IMR-90 (cell line): ENCODE measurements at regions not wholly inside any gene's neighbourhood (a gene's known extent, or its start where the extent isn't known, plus 50 kb on each side); places are given as distances from the start of the nearest gene placed in this dataset.
A peak's percentile ranks its signal among the peaks of the same experiment; 100 is the strongest.

Experiments used
- ATAC-seq: fragments of 200-7000 bp; cut with Tn5 transposase; 2 replicates; pipeline ENCODE4 v1.9.1; 2020; ENCODE audit warnings: low read depth, mild to moderate bottlenecking, moderate library complexity
- BruUV-seq: library from RNA; stranded (reverse); fragments of 400-500 nt; replicated peaks from 2 replicates; lab custom pipeline; 2021; lab: Mats Ljungman, UMichigan
- CTCF ChIA-PET: fragments of 300-600 bp; formaldehyde crosslinking; extraction: SDS; loops from one replicate; lab custom pipeline; 2021; ENCODE audit warnings: antibody characterized with exemption; lab: Yijun Ruan, JAX
- POLR2A ChIA-PET: fragments of 300-600 bp; sonication (Branson Sonifier 250); formaldehyde crosslinking; loops from one replicate; lab custom pipeline; 2022; ENCODE audit warnings: antibody characterized with exemption; ENCODE audit not compliant: unreplicated experiment; lab: Charles Lee
- DNase-seq: peaks from one replicate; pipeline ENCODE4 v3.0.0; 2013
- H2AFZ ChIP-seq: replicated peaks from 2 replicates; pipeline ENCODE3; 2013; ENCODE audit warnings: low read length, mild to moderate bottlenecking; ENCODE audit not compliant: poor library complexity
- H2AK5ac ChIP-seq: 2 replicates; pipeline ENCODE4 v1.6.1; 2013; ENCODE audit warnings: low read depth, low read length, inconsistent platforms
- H2AK9ac ChIP-seq: replicated peaks from 2 replicates; pipeline ENCODE3; 2013; ENCODE audit warnings: mild to moderate bottlenecking, low read depth, low read length, moderate library complexity; ENCODE audit not compliant: poor library complexity
- H2BK120ac ChIP-seq: 2 replicates; pipeline ENCODE4 v1.6.1; 2013; ENCODE audit warnings: low read depth, low read length, inconsistent platforms
- H2BK15ac ChIP-seq: 3 replicates; pipeline ENCODE4 v1.6.1; 2013; ENCODE audit warnings: low read depth, low read length, inconsistent platforms
- H2BK20ac ChIP-seq: 2 replicates; pipeline ENCODE4 v1.6.1; 2013; ENCODE audit warnings: low read depth, mild to moderate bottlenecking, inconsistent platforms, low read length, moderate library complexity
- H2BK5ac ChIP-seq: 2 replicates; pipeline ENCODE4 v1.6.1; 2013; ENCODE audit warnings: mild to moderate bottlenecking, low read depth, low read length, inconsistent platforms; ENCODE audit not compliant: poor library complexity, severe bottlenecking
- H3K14ac ChIP-seq: replicated peaks from 2 replicates; pipeline ENCODE4 v1.6.1; 2013; ENCODE audit warnings: low read depth, low read length, inconsistent platforms
- H3K18ac ChIP-seq: 2 replicates; pipeline ENCODE4 v1.6.1; 2013; ENCODE audit warnings: low read depth, low read length, control low read depth
- H3K23ac ChIP-seq: 2 replicates; pipeline ENCODE4 v1.6.1; 2013; ENCODE audit warnings: low read depth, low read length, inconsistent platforms
- H3K27ac ChIP-seq: 2 replicates; pipeline ENCODE4 v1.5.1; 2013; ENCODE audit warnings: mild to moderate bottlenecking, control low read depth, low read length; ENCODE audit not compliant: insufficient read depth
- H3K27me3 ChIP-seq: 2 replicates; pipeline ENCODE4 v1.6.1; 2013; ENCODE audit warnings: low read length; ENCODE audit not compliant: control insufficient read depth, insufficient read depth
- H3K36me3 ChIP-seq: 2 replicates; pipeline ENCODE4 v1.6.1; 2013; ENCODE audit warnings: low read length, mixed read lengths; ENCODE audit not compliant: control insufficient read depth, insufficient read depth
- H3K4ac ChIP-seq: 2 replicates; pipeline ENCODE4 v1.6.1; 2013; ENCODE audit warnings: low read depth, low read length, inconsistent platforms
- H3K4me1 ChIP-seq: 2 replicates; pipeline ENCODE4 v1.6.1; 2013; ENCODE audit warnings: low read length, mixed read lengths; ENCODE audit not compliant: control insufficient read depth, insufficient read depth
- H3K4me2 ChIP-seq: 2 replicates; pipeline ENCODE4 v1.6.1; 2013; ENCODE audit warnings: low read depth, mild to moderate bottlenecking, control low read depth, low read length, moderate library complexity
- H3K4me3 ChIP-seq: 2 replicates; pipeline ENCODE4 v1.5.1; 2013; ENCODE audit warnings: low read depth, mild to moderate bottlenecking, control low read depth, low read length, moderate library complexity; ENCODE audit not compliant: insufficient read depth
- H3K56ac ChIP-seq: 2 replicates; pipeline ENCODE4 v1.6.1; 2013; ENCODE audit warnings: low read length, inconsistent platforms; ENCODE audit not compliant: insufficient read depth; ENCODE audit errors: extremely low read depth
- H3K79me1 ChIP-seq, 2 experiments: 2 replicates each; pipeline ENCODE4 v1.6.1; 2013; ENCODE audit warnings: low read length in 2 of 2, inconsistent platforms in 1 of 2, low read depth in 1 of 2
- H3K9ac ChIP-seq: 2 replicates; pipeline ENCODE4 v1.6.1; 2013; ENCODE audit warnings: low read depth, low read length, control low read depth
- H3K9me1 ChIP-seq: 2 replicates; pipeline ENCODE4 v1.6.1; 2013; ENCODE audit warnings: low read length, inconsistent platforms; ENCODE audit not compliant: insufficient read depth
- H3K9me3 ChIP-seq: 2 replicates; pipeline ENCODE4 v1.6.1; 2013; ENCODE audit warnings: low read length; ENCODE audit not compliant: control insufficient read depth, insufficient read depth
- H4K20me1 ChIP-seq: 2 replicates; pipeline ENCODE4 v1.6.1; 2013; ENCODE audit warnings: low read length, inconsistent platforms; ENCODE audit not compliant: insufficient read depth
- H4K5ac ChIP-seq: 2 replicates; pipeline ENCODE4 v1.6.1; 2013; ENCODE audit warnings: mild to moderate bottlenecking, low read depth, low read length, control low read depth
- H4K8ac ChIP-seq, 2 experiments: 2 replicates each; pipeline ENCODE4 v1.6.1; 2013; ENCODE audit warnings: low read depth in 2 of 2, low read length in 2 of 2, control low read depth in 1 of 2, inconsistent platforms in 1 of 2
- H4K91ac ChIP-seq: 2 replicates; pipeline ENCODE4 v1.6.1; 2013; ENCODE audit warnings: low read depth, low read length, inconsistent platforms; ENCODE audit not compliant: insufficient read depth
- CEBPB ChIP-seq: IDR thresholded peaks from 2 replicates; pipeline ENCODE4 v1.6.1; 2012; ENCODE audit warnings: low read depth, low read length, improper control_type of control experiment
- NFE2L2 ChIP-seq: fragments of 150-350 bp; IDR thresholded peaks from 2 replicates; pipeline ENCODE4 v1.6.1; 2016; ENCODE audit warnings: low read depth, mild to moderate bottlenecking, low read length
- RAD21 ChIP-seq: IDR thresholded peaks from 2 replicates; pipeline ENCODE4 v1.6.1; 2012; ENCODE audit warnings: low read length, improper control_type of control experiment
- RFX5 ChIP-seq: IDR thresholded peaks from 2 replicates; pipeline ENCODE4 v1.8.0; 2012; ENCODE audit warnings: low read depth, mild to moderate bottlenecking, low read length, moderate library complexity
- dilution Hi-C: fragments of 300-500 bp; cut with HindIII; formaldehyde crosslinking; loops from one replicate; pipeline ENCODE4 v1.14.3; 2018; ENCODE audit warnings: low sequenced_read_pairs; ENCODE audit not compliant: unreplicated experiment
- in situ Hi-C: fragments of 300-500 bp; cut with MboI; formaldehyde crosslinking; loops from 3 replicates; pipeline ENCODE4 v1.14.3; 2019; ENCODE audit warnings: low sequenced_read_pairs, inconsistent platforms, mixed read lengths
- intact Hi-C: fragments of 100-400 bp; cut with micrococcal nuclease; formaldehyde crosslinking; loops from 2 replicates; pipeline ENCODE4 v1.10.0; 2022

GRCh38 chr4:114251020-114251419 lies 271.6 kb upstream of the ARSJ start:
- Histone ChIP-seq H3K9ac (no peak overlapping the region), H2BK15ac (no peak overlapping the region), H3K4me1 (peaks cover 10% of the 10 kb centered on the region), H2BK20ac (peak overlapping the region; percentile 4; the same call in 1 of the 2 replicates), H3K18ac (no peak overlapping the region; the same call in 1 of the 2 replicates), H3K4me2 (no peak overlapping the region), H3K79me1 (0 out of 4 replicates have a peak, but pooled peaks cover 0 to 5% of the 10 kb centered on the region in 2 experiments), H4K8ac (peak overlapping the region in 1 of 2 experiments; percentile 42; a peak in 2 of 4 replicates), H3K27me3 (no peaks in the 10 kb centered on the region), H4K5ac (no peak overlapping the region), H3K27ac (peak overlapping the region; percentile 54; the same call in 1 of the 2 replicates), H3K4ac (no peak overlapping the region), H3K9me3 (no peaks in the 10 kb centered on the region; the same call in 1 of the 2 replicates), H2AK5ac (no peak overlapping the region), H2BK5ac (peak overlapping the region; percentile 20), H2AK9ac (no peak overlapping the region), H4K91ac (no peak overlapping the region), H2AFZ (no peak overlapping the region), H3K4me3 (no peak overlapping the region), H3K56ac (no peak overlapping the region), H3K23ac (no peak overlapping the region), H2BK120ac (no peak overlapping the region), H3K9me1 (peaks cover 10% of the 10 kb centered on the region), H3K36me3 (no peaks in the 10 kb centered on the region), H4K20me1 (no peaks in the 10 kb centered on the region), H3K14ac (no peak overlapping the region)
- in situ Hi-C loops (no loop called here), dilution Hi-C loops (no loop called here), intact Hi-C loops (no loop called here)
- TF ChIP-seq RFX5 (no peak), NFE2L2 (no peak), CEBPB (no peak), RAD21 (no peak)
- ATAC-seq (no peak), DNase-seq (no peak)
- BruUV-seq: no TSS peak
- ChIA-PET POLR2A (no interaction called here), CTCF (no interaction called here)
